IPS-18c (cell line): ENCODE measurements at regions not wholly inside any gene's neighbourhood (a gene's known extent, or its start where the extent isn't known, plus 50 kb on each side); places are given as distances from the start of the nearest gene placed in this dataset.
"Not testable (repeated sequence)": the region's sequence is repeated elsewhere in the genome, so short reads cannot be mapped to it uniquely, and the experiment has no call there.

Experiments used
- H3K4me3 ChIP-seq: 2 replicates; pipeline ENCODE4 v1.7.0; 2013; ENCODE audit warnings: low read depth, mild to moderate bottlenecking, low read length, moderate library complexity; ENCODE audit not compliant: insufficient read depth
- H3K9me3 ChIP-seq: one replicate; pipeline ENCODE4 v1.6.1; 2013; ENCODE audit warnings: mild to moderate bottlenecking, low read length, moderate library complexity; ENCODE audit not compliant: control insufficient read depth, insufficient read depth

- Histone ChIP-seq H3K4me3 (no peak overlapping the region), H3K9me3 (peaks cover 2% of the 10 kb centered on the region)
Observed at GRCh38 chr11:45373506-45374035, 87.4 kb upstream of the SYT13 start.

- not testable (repeated sequence) for H3K4me3 ChIP-seq, H3K9me3 ChIP-seq
Observed at GRCh38 chr11:45372414-45372813, 86.3 kb upstream of the SYT13 start.

- Histone ChIP-seq H3K9me3 (peaks cover 2% of the 10 kb centered on the region), H3K4me3 (peak overlapping the region; percentile 50)
Observed at GRCh38 chr11:45371251-45372115, 85.3 kb upstream of the SYT13 start.

GRCh38 chr11:45369313-45369712, 83.2 kb upstream of the SYT13 start:
- peaks cover 2% of the 10 kb centered on the region for H3K9me3 ChIP-seq
- no peak overlapping the region for H3K4me3 ChIP-seq

- Histone ChIP-seq H3K9me3 (peaks cover 2% of the 10 kb centered on the region), H3K4me3 (no peak overlapping the region)
Observed at GRCh38 chr11:45368697-45369096, 82.6 kb upstream of the SYT13 start.

GRCh38 chr11:45366619-45367190, 80.6 kb upstream of the SYT13 start:
- Histone ChIP-seq H3K9me3 (peaks cover 2% of the 10 kb centered on the region), H3K4me3 (no peak overlapping the region)

- Histone ChIP-seq H3K4me3 (no peak overlapping the region), H3K9me3 (peaks cover 2% of the 10 kb centered on the region)
Observed at GRCh38 chr11:45365961-45366618, 79.9 kb upstream of the SYT13 start.

- Histone ChIP-seq H3K9me3 (no peaks in the 10 kb centered on the region), H3K4me3 (no peak overlapping the region)
Observed at GRCh38 chr11:45362636-45363035, 76.5 kb upstream of the SYT13 start.

GRCh38 chr11:45361551-45361950, 75.4 kb upstream of the SYT13 start:
- Histone ChIP-seq H3K4me3 (no peak overlapping the region), H3K9me3 (no peaks in the 10 kb centered on the region)

- H3K4me3 ChIP-seq: peak overlapping the region; percentile 58
Observed at GRCh38 chr11:45355706-45356041, 69.5 kb upstream of the SYT13 start.

GRCh38 chr11:45354976-45355705, 69.0 kb upstream of the SYT13 start:
- peak overlapping the region; percentile 58 for H3K4me3 ChIP-seq
- no peaks in the 10 kb centered on the region for H3K9me3 ChIP-seq

More at GRCh38 chr11:45355706-45356041, 69.5 kb upstream of the SYT13 start:
- no peaks in the 10 kb centered on the region for H3K9me3 ChIP-seq

- H3K9me3 ChIP-seq: no peaks in the 10 kb centered on the region
- no peak overlapping the region for H3K4me3 ChIP-seq
Observed at GRCh38 chr11:45348729-45349128, 62.6 kb upstream of the SYT13 start.

- H3K4me3 ChIP-seq: no peak overlapping the region
- H3K9me3 ChIP-seq: no peaks in the 10 kb centered on the region
Observed at GRCh38 chr11:45347348-45348082, 61.4 kb upstream of the SYT13 start.

- no peaks in the 10 kb centered on the region for H3K9me3 ChIP-seq
- no peak overlapping the region for H3K4me3 ChIP-seq
Observed at GRCh38 chr11:45345491-45345890, 59.4 kb upstream of the SYT13 start.

- Histone ChIP-seq H3K9me3 (no peaks in the 10 kb centered on the region), H3K4me3 (no peak overlapping the region)
Observed at GRCh38 chr11:45344028-45344427, 57.9 kb upstream of the SYT13 start.

GRCh38 chr11:45343444-45343843, 57.3 kb upstream of the SYT13 start:
- H3K4me3 ChIP-seq: no peak overlapping the region
- no peaks in the 10 kb centered on the region for H3K9me3 ChIP-seq

GRCh38 chr11:45341372-45341771, 55.2 kb upstream of the SYT13 start:
- Histone ChIP-seq H3K9me3 (no peaks in the 10 kb centered on the region), H3K4me3 (no peak overlapping the region)
